Endothelial cell of umbilical vein (primary cell): ENCODE measurements at regions not wholly inside any gene's neighbourhood (a gene's known extent, or its start where the extent isn't known, plus 50 kb on each side); places are given as distances from the start of the nearest gene placed in this dataset.

Experiments used
- BruUV-seq: library from RNA; stranded (reverse); fragments of 400-500 nt; replicated peaks from 2 replicates; lab custom pipeline; 2021; lab: Mats Ljungman, UMichigan
- CTCF ChIA-PET: fragments of 300-600, 350-600 bp; sonication (Branson Sonifier 250); formaldehyde crosslinking; loops from one replicate; lab custom pipeline; 2021; ENCODE audit warnings: antibody characterized with exemption, inconsistent platforms; lab: Charles Lee
- POLR2A ChIA-PET: fragments of 300-600, 350-600 bp; sonication (Branson Sonifier 250); formaldehyde crosslinking; loops from one replicate; lab custom pipeline; 2021; ENCODE audit warnings: antibody characterized with exemption, inconsistent platforms; lab: Charles Lee
- DNase-seq: peaks from one replicate; pipeline ENCODE4 v3.0.0-alpha.2; 2011; ENCODE audit warnings: low read depth, low spot score
- FAIRE-seq: peaks from 2 replicates; lab custom pipeline; 2011; peaks lifted over from hg19 to GRCh38; lab: Jason Lieb, UNC
- H2AFZ ChIP-seq: 2 replicates; pipeline ENCODE4 v1.6.0; 2012; ENCODE audit warnings: low read depth, low read length, control low read depth, inconsistent platforms
- H3K27ac ChIP-seq: 2 replicates; pipeline ENCODE4 v1.5.1; 2011; ENCODE audit warnings: low read depth, mild to moderate bottlenecking, control low read depth, low read length, moderate library complexity; ENCODE audit not compliant: insufficient read depth
- H3K27me3 ChIP-seq, 2 experiments: 2 replicates each; pipeline versions ENCODE4 v1.6.0 to v1.6.1; 2011; ENCODE audit warnings: low read length in 2 of 2, mixed read lengths in 1 of 2; ENCODE audit not compliant: control insufficient read depth in 2 of 2, insufficient read depth in 2 of 2
- H3K36me3 ChIP-seq, 2 experiments: 2 replicates in 1 of 2; 3 replicates in 1 of 2; pipeline ENCODE4 v1.5.1; 2011; ENCODE audit warnings: low read length in 2 of 2, mild to moderate bottlenecking in 1 of 2, moderate library complexity in 1 of 2; ENCODE audit not compliant: control insufficient read depth in 2 of 2, insufficient read depth in 2 of 2; ENCODE audit errors: extremely low read depth in 1 of 2
- H3K4me1 ChIP-seq: 3 replicates; pipeline ENCODE4 v1.5.1; 2011; ENCODE audit warnings: mild to moderate bottlenecking, low read length; ENCODE audit not compliant: control insufficient read depth, insufficient read depth; ENCODE audit errors: extremely low read depth
- H3K4me2 ChIP-seq: 2 replicates; pipeline ENCODE4 v1.6.1; 2011; ENCODE audit warnings: low read length, control low read depth, mixed read lengths; ENCODE audit not compliant: insufficient read depth
- H3K4me3 ChIP-seq, 3 experiments: fragments of 200-600 bp in 1 of 3; sonication (generic), shearing (Covaris generic) in 1 of 3; replicated peaks in 1 of 3; 2 replicates each; pipeline ENCODE4 v1.5.1; 2011 to 2016; ENCODE audit warnings: control low read depth in 3 of 3, low read length in 3 of 3, mild to moderate bottlenecking in 2 of 3, inconsistent platforms in 1 of 3, low read depth in 1 of 3, moderate library complexity in 1 of 3; ENCODE audit not compliant: insufficient read depth in 1 of 3
- H3K79me2 ChIP-seq: 2 replicates; pipeline ENCODE4 v1.6.0; 2012; ENCODE audit warnings: low read length, inconsistent platforms; ENCODE audit not compliant: control insufficient read depth, insufficient read depth
- H3K9ac ChIP-seq: replicated peaks from 2 replicates; pipeline ENCODE3; 2011; ENCODE audit warnings: low read length, control low read depth; ENCODE audit not compliant: insufficient read depth; ENCODE audit errors: extremely low read depth
- H3K9me1 ChIP-seq: replicated peaks from 3 replicates; pipeline ENCODE4 v1.6.0; 2011; ENCODE audit warnings: mild to moderate bottlenecking, low read length; ENCODE audit not compliant: control insufficient read depth, insufficient read depth; ENCODE audit errors: extremely low read depth
- H3K9me3 ChIP-seq: replicated peaks from 2 replicates; pipeline ENCODE4 v1.5.1; 2012; ENCODE audit warnings: low read length, inconsistent platforms; ENCODE audit not compliant: control insufficient read depth, insufficient read depth
- H4K20me1 ChIP-seq: replicated peaks from 2 replicates; pipeline ENCODE3; 2011; ENCODE audit warnings: mild to moderate bottlenecking, low read length; ENCODE audit not compliant: control insufficient read depth, insufficient read depth; ENCODE audit errors: extremely low read depth
- EZH2 ChIP-seq: IDR thresholded peaks from 2 replicates; pipeline ENCODE4 v1.6.1; 2012; ENCODE audit warnings: borderline replicate concordance, low read depth, mild to moderate bottlenecking, moderate library complexity, low read length, inconsistent platforms; ENCODE audit not compliant: severe bottlenecking
- FOS ChIP-seq: IDR thresholded peaks from 2 replicates; pipeline ENCODE4 v1.6.1; 2011; ENCODE audit warnings: mild to moderate bottlenecking, low read length, moderate library complexity, borderline replicate concordance; ENCODE audit not compliant: insufficient read depth
- GATA2 ChIP-seq: IDR thresholded peaks from 2 replicates; pipeline ENCODE4 v1.7.0; 2011; ENCODE audit warnings: low read depth, mild to moderate bottlenecking, moderate library complexity, mixed read lengths, low read length; ENCODE audit not compliant: insufficient read length, insufficient read depth
- JUN ChIP-seq: IDR thresholded peaks from 2 replicates; pipeline ENCODE4 v1.6.1; 2011; ENCODE audit warnings: borderline replicate concordance, low read depth; ENCODE audit not compliant: insufficient read length, insufficient read depth
- MYC ChIP-seq: IDR thresholded peaks from one replicate; pipeline ENCODE4 v1.6.1; 2011; ENCODE audit warnings: mild to moderate bottlenecking, low read depth, low read length
- POLR2A ChIP-seq: IDR thresholded peaks from 2 replicates; pipeline ENCODE4 v1.6.1; 2012; ENCODE audit warnings: low read depth, mild to moderate bottlenecking, control low read depth, low read length
- POLR2AphosphoS5 ChIP-seq: IDR thresholded peaks from 2 replicates; pipeline ENCODE4 v1.6.1; 2012; ENCODE audit warnings: low read depth, mild to moderate bottlenecking, control low read depth, low read length, moderate library complexity; ENCODE audit not compliant: insufficient read depth
- dilution Hi-C: fragments of 300-500 bp; cut with MboI; formaldehyde crosslinking; loops from one replicate; pipeline ENCODE4 v1.15.0; 2019; ENCODE audit warnings: low sequenced_read_pairs; ENCODE audit not compliant: extremely low pct_ligation_motif_present
- intact Hi-C: fragments of 100-400 bp; cut with micrococcal nuclease; formaldehyde crosslinking; loops from one replicate; pipeline ENCODE4 v1.10.0; 2022
- TF ChIP-seq, protein P1 (sequence below): IDR thresholded peaks from 2 replicates; pipeline ENCODE4 v1.6.1; 2011; ENCODE audit not compliant: insufficient read depth, insufficient read length
- TF ChIP-seq, protein P2 (sequence below), 2 donors: IDR thresholded peaks; 1 replicate in 1 of 2; 2 replicates in 1 of 2; pipeline ENCODE4 v1.5.1; 2011; ENCODE audit warnings: low read length in 2 of 2, mild to moderate bottlenecking in 2 of 2, moderate library complexity in 2 of 2, control low read depth in 1 of 2, inconsistent platforms in 1 of 2, low read depth in 1 of 2; ENCODE audit not compliant: insufficient read depth in 1 of 2; ENCODE audit errors: extremely low read depth in 1 of 2

DNA sequence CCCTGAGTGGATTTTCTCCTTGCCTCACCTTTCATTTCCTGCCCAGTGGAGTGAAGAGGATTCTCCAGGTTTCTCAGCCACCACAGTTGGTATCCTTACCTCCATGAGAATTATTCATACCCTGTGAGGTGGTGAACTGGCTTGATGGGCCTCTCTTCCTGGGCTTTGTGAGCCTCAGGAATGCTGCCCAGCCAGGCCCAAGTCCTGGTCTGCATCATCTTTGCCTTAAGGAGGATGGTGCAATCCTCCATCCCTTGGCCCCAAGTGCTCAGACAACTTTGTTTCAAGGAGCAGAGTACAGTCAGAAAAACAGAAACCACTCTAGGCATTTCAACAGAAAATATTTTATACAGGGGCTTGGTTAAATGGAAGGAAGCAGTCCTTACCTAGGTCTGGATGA is 114.2 kb upstream of the CADM1 start:
- no peaks in the 10 kb centered on the region for H3K9me1 ChIP-seq
- no peak overlapping the region for H3K9ac ChIP-seq
- no peaks in the 10 kb centered on the region for H3K36me3 ChIP-seq
- FAIRE-seq (no peak), DNase-seq (no peak)
- no peak overlapping the region for H2AFZ ChIP-seq
- H4K20me1 ChIP-seq = no peaks in the 10 kb centered on the region
- no peak overlapping the region for H3K4me3 ChIP-seq
- dilution Hi-C loops = no loop called here
- H3K9me3 ChIP-seq = peaks cover 2% of the 10 kb centered on the region
- CTCF ChIA-PET = no interaction called here
- intact Hi-C loops = no loop called here
- POLR2A ChIA-PET = no interaction called here
- no peaks in the 10 kb centered on the region for H3K4me1 ChIP-seq
- no peak for TF ChIP-seq GATA2
- TF ChIP-seq POLR2A = no peak
- TF ChIP-seq FOS = no peak
- TF ChIP-seq, protein P1, sequence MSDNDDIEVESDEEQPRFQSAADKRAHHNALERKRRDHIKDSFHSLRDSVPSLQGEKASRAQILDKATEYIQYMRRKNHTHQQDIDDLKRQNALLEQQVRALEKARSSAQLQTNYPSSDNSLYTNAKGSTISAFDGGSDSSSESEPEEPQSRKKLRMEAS = no peak
- TF ChIP-seq, protein P2, sequence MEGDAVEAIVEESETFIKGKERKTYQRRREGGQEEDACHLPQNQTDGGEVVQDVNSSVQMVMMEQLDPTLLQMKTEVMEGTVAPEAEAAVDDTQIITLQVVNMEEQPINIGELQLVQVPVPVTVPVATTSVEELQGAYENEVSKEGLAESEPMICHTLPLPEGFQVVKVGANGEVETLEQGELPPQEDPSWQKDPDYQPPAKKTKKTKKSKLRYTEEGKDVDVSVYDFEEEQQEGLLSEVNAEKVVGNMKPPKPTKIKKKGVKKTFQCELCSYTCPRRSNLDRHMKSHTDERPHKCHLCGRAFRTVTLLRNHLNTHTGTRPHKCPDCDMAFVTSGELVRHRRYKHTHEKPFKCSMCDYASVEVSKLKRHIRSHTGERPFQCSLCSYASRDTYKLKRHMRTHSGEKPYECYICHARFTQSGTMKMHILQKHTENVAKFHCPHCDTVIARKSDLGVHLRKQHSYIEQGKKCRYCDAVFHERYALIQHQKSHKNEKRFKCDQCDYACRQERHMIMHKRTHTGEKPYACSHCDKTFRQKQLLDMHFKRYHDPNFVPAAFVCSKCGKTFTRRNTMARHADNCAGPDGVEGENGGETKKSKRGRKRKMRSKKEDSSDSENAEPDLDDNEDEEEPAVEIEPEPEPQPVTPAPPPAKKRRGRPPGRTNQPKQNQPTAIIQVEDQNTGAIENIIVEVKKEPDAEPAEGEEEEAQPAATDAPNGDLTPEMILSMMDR (IDR thresholded peaks at IDR 0.05; ENCODE audit: extremely low read depth in 1 of 2, insufficient read depth in 1 of 2, low read depth in 1 of 2, low read length in 2 of 2) = no peak
- no peak for TF ChIP-seq POLR2AphosphoS5
- no peak for TF ChIP-seq MYC
- TF ChIP-seq JUN = no peak
- TF ChIP-seq EZH2 = no peak
- BruUV-seq = no TSS peak
- no peak overlapping the region for H3K4me2 ChIP-seq
- no peak overlapping the region for H3K27ac ChIP-seq
- no peaks in the 10 kb centered on the region for H3K27me3 ChIP-seq
- no peaks in the 10 kb centered on the region for H3K79me2 ChIP-seq
